Right atrium auricular region (tissue), 2 donors: ENCODE measurements at regions not wholly inside any gene's neighbourhood (a gene's known extent, or its start where the extent isn't known, plus 50 kb on each side); places are given as distances from the start of the nearest gene placed in this dataset.
A peak's percentile ranks its signal among the peaks of the same experiment; 100 is the strongest.

ENCODE experiments used
- DNase-seq: peaks from one replicate; pipeline ENCODE4 v3.0.0-alpha.2; 2019; ENCODE audit warnings: low spot score
- H3K27ac ChIP-seq, 2 donors: fragments of 200-600 bp; sonication (generic); 1 replicate in 1 of 2; 2 replicates in 1 of 2; pipeline ENCODE4 v1.5.1; 2016 to 2019
- H3K27me3 ChIP-seq, 2 donors: fragments of 200-600 bp; sonication (generic); one replicate each; pipeline versions ENCODE4 v1.5.1 to v1.6.0; 2017 to 2019
- H3K36me3 ChIP-seq: fragments of 200-600 bp; sonication (generic); one replicate; pipeline ENCODE4 v1.5.1; 2016
- H3K4me1 ChIP-seq, 2 donors: fragments of 200-600 bp; sonication (generic); one replicate each; pipeline versions ENCODE4 v1.5.1 to v1.6.0; 2017 to 2019
- H3K4me3 ChIP-seq, 2 donors: fragments of 200-600 bp; sonication (generic); 1 replicate in 1 of 2; 2 replicates in 1 of 2; pipeline ENCODE4 v1.5.1; 2017 to 2019; ENCODE audit warnings: mild to moderate bottlenecking in 1 of 2, moderate library complexity in 1 of 2
- H3K9me3 ChIP-seq, 2 donors: fragments of 200-600 bp; sonication (generic); one replicate each; pipeline ENCODE4 v1.5.1; 2019
- CTCF ChIP-seq, 2 donors: fragments of 200-600 bp; sonication (generic); IDR thresholded peaks; one replicate each; pipeline ENCODE4 v1.5.1; 2019; ENCODE audit warnings: antibody characterized with exemption in 2 of 2

- Histone ChIP-seq H3K4me1 (no peaks in the 10 kb centered on the region), H3K27ac (no peak overlapping the region), H3K4me3 (peak overlapping the region in 1 of 2 donors; percentile 11), H3K9me3 (no peaks in the 10 kb centered on the region), H3K27me3 (no peaks in the 10 kb centered on the region), H3K36me3 (no peaks in the 10 kb centered on the region)
- TF ChIP-seq CTCF (IDR thresholded peaks at IDR 0.05), result no peak
- no peak for DNase-seq
Measured at GRCh38 chr13:72507416-72508199, 219.8 kb downstream of the MZT1 start.

GRCh38 chr13:72506706-72507105, 220.7 kb downstream of the MZT1 start:
- TF ChIP-seq CTCF (IDR thresholded peaks at IDR 0.05), result no peak

GRCh38 chr13:72505376-72505775, 222.1 kb downstream of the MZT1 start:
- no peaks in the 10 kb centered on the region for H3K36me3 ChIP-seq
- TF ChIP-seq CTCF (IDR thresholded peaks at IDR 0.05), result no peak
- no peak overlapping the region for H3K4me3 ChIP-seq
- no peaks in the 10 kb centered on the region for H3K9me3 ChIP-seq
- no peaks in the 10 kb centered on the region for H3K4me1 ChIP-seq
- no peak for DNase-seq
- H3K27me3 ChIP-seq, result no peaks in the 10 kb centered on the region
- no peak overlapping the region for H3K27ac ChIP-seq

More at GRCh38 chr13:72506706-72507105, 220.7 kb downstream of the MZT1 start:
- no peaks in the 10 kb centered on the region for H3K36me3 ChIP-seq
- H3K27ac ChIP-seq, result no peak overlapping the region
- no peak overlapping the region for H3K4me3 ChIP-seq
- no peaks in the 10 kb centered on the region for H3K4me1 ChIP-seq
- DNase-seq, result no peak
- no peaks in the 10 kb centered on the region for H3K27me3 ChIP-seq
- H3K9me3 ChIP-seq, result no peaks in the 10 kb centered on the region

- H3K27ac ChIP-seq, result no peak overlapping the region
- H3K9me3 ChIP-seq, result no peaks in the 10 kb centered on the region
- no peak for TF ChIP-seq CTCF (IDR thresholded peaks at IDR 0.05)
- H3K4me1 ChIP-seq, result no peaks in the 10 kb centered on the region
- no peaks in the 10 kb centered on the region for H3K27me3 ChIP-seq
- no peak for DNase-seq
- no peaks in the 10 kb centered on the region for H3K36me3 ChIP-seq
- no peak overlapping the region for H3K4me3 ChIP-seq
Measured at GRCh38 chr13:72504131-72504841, 223.1 kb downstream of the MZT1 start.

- no peak overlapping the region for H3K27ac ChIP-seq
- no peaks in the 10 kb centered on the region for H3K27me3 ChIP-seq
- H3K4me1 ChIP-seq, result no peaks in the 10 kb centered on the region
- no peak for DNase-seq
- H3K4me3 ChIP-seq, result no peak overlapping the region
- H3K36me3 ChIP-seq, result no peaks in the 10 kb centered on the region
- no peak for TF ChIP-seq CTCF (IDR thresholded peaks at IDR 0.05)
- H3K9me3 ChIP-seq, result no peaks in the 10 kb centered on the region
Measured at GRCh38 chr13:72500851-72501250, 226.6 kb downstream of the MZT1 start.
